ENCODE measurements at regions not wholly inside any gene's neighbourhood (a gene's known extent, or its start where the extent isn't known, plus 50 kb on each side); places are given as distances from the start of the nearest gene placed in this dataset.

DNA sequence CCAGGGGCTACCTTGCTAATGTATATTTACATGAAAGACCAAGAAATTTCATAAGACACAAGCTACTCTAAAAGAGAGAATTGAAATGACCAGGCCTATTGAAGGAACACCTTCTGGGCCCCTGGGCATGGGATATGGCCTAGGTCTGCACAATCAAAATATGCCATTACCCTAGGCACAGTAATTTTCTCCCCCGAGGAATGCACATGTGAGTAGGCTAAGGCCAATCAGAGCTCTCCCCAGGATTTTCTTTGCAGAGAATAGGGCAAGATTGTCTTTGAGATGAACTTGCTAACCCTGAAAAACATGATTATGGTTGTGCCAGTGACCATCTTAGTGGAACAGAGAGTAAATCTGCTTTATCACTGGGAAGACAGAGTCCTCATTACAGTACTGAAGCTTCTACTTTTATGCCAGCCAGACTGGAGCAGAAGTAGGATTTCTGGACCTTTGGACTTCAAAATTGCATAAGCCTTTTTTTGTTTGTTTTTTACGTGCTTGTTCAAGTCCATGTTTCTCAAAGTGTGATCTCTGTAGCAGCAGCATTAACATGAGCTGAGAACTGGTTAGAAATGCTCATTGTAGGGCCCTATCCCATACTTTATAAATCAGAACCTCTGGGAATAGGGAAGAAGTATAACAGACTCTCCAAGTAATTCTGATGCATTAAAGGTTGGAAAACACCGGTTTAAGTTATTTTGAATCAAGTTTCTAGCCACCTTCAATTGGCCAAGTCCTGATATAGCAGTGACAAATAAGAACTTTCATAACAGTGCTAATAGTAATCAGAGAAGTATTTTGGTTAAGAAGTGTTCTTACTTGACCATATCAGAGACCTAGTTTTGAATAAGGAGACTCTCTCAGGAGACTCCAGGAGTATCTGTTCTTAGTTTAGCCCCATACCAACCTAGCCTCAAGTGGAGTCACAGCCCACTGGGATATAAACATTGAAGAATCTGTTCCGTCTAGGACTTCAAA, 112.9 kb downstream of the LMO3 start (continued):
- no peak for TF ChIP-seq ZNF496 (CRISPR knock-in tag; IDR thresholded peaks at IDR 0.05; ENCODE audit: insufficient replicate concordance)
- 0 out of 2 replicates have a peak, but pooled peaks have one; percentile 29 for TF ChIP-seq ZNF614 (CRISPR knock-in tag; IDR thresholded peaks at IDR 0.05; ENCODE audit: borderline replicate concordance)
- TF ChIP-seq ZFX (CRISPR knock-in tag; IDR thresholded peaks at IDR 0.05; ENCODE audit: low read depth) = no peak
- TF ChIP-seq ZFP90 (CRISPR knock-in tag; IDR thresholded peaks at IDR 0.05; ENCODE audit: borderline replicate concordance) = no peak
- TF ChIP-seq SIX4 (CRISPR knock-in tag; IDR thresholded peaks at IDR 0.05) = no peak
- TF ChIP-seq SOX13 (IDR thresholded peaks at IDR 0.05) = no peak
- peak in 1 of 2 experiments; percentile 45; a peak in 1 of 4 replicates for TF ChIP-seq SOX13 (CRISPR knock-in tag; conservative IDR thresholded peaks at IDR 0.05 in 1 of 2, IDR thresholded peaks at IDR 0.05 in 1 of 2)
- TF ChIP-seq, protein P1, sequence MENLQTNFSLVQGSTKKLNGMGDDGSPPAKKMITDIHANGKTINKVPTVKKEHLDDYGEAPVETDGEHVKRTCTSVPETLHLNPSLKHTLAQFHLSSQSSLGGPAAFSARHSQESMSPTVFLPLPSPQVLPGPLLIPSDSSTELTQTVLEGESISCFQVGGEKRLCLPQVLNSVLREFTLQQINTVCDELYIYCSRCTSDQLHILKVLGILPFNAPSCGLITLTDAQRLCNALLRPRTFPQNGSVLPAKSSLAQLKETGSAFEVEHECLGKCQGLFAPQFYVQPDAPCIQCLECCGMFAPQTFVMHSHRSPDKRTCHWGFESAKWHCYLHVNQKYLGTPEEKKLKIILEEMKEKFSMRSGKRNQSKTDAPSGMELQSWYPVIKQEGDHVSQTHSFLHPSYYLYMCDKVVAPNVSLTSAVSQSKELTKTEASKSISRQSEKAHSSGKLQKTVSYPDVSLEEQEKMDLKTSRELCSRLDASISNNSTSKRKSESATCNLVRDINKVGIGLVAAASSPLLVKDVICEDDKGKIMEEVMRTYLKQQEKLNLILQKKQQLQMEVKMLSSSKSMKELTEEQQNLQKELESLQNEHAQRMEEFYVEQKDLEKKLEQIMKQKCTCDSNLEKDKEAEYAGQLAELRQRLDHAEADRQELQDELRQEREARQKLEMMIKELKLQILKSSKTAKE (CRISPR knock-in tag; IDR thresholded peaks at IDR 0.05; ENCODE audit: borderline replicate concordance) = no peak
- no peak for TF ChIP-seq SOX6 (IDR thresholded peaks at IDR 0.05)
- peak; percentile 37; the same call in 1 of the 2 replicates for TF ChIP-seq SOX6 (CRISPR knock-in tag; IDR thresholded peaks at IDR 0.05)
- TF ChIP-seq, protein P2, sequence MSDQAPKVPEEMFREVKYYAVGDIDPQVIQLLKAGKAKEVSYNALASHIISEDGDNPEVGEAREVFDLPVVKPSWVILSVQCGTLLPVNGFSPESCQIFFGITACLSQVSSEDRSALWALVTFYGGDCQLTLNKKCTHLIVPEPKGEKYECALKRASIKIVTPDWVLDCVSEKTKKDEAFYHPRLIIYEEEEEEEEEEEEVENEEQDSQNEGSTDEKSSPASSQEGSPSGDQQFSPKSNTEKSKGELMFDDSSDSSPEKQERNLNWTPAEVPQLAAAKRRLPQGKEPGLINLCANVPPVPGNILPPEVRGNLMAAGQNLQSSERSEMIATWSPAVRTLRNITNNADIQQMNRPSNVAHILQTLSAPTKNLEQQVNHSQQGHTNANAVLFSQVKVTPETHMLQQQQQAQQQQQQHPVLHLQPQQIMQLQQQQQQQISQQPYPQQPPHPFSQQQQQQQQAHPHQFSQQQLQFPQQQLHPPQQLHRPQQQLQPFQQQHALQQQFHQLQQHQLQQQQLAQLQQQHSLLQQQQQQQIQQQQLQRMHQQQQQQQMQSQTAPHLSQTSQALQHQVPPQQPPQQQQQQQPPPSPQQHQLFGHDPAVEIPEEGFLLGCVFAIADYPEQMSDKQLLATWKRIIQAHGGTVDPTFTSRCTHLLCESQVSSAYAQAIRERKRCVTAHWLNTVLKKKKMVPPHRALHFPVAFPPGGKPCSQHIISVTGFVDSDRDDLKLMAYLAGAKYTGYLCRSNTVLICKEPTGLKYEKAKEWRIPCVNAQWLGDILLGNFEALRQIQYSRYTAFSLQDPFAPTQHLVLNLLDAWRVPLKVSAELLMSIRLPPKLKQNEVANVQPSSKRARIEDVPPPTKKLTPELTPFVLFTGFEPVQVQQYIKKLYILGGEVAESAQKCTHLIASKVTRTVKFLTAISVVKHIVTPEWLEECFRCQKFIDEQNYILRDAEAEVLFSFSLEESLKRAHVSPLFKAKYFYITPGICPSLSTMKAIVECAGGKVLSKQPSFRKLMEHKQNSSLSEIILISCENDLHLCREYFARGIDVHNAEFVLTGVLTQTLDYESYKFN (CRISPR knock-in tag; conservative IDR thresholded peaks at IDR 0.05) = peak; percentile 69
- TF ChIP-seq ZNF556 (CRISPR knock-in tag; IDR thresholded peaks at IDR 0.05; ENCODE audit: borderline replicate concordance) = peak; percentile 66; the same call in 1 of the 2 replicates
- no peak for TF ChIP-seq ZNF44 (CRISPR knock-in tag; IDR thresholded peaks at IDR 0.05)
- no peak for TF ChIP-seq NAIF1 (CRISPR knock-in tag; IDR thresholded peaks at IDR 0.05; ENCODE audit: borderline replicate concordance)
- no peak for TF ChIP-seq SIX1 (CRISPR knock-in tag; IDR thresholded peaks at IDR 0.05; ENCODE audit: borderline replicate concordance)
- TF ChIP-seq, protein P3, sequence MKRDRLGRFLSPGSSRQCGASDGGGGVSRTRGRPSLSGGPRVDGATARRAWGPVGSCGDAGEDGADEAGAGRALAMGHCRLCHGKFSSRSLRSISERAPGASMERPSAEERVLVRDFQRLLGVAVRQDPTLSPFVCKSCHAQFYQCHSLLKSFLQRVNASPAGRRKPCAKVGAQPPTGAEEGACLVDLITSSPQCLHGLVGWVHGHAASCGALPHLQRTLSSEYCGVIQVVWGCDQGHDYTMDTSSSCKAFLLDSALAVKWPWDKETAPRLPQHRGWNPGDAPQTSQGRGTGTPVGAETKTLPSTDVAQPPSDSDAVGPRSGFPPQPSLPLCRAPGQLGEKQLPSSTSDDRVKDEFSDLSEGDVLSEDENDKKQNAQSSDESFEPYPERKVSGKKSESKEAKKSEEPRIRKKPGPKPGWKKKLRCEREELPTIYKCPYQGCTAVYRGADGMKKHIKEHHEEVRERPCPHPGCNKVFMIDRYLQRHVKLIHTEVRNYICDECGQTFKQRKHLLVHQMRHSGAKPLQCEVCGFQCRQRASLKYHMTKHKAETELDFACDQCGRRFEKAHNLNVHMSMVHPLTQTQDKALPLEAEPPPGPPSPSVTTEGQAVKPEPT (CRISPR knock-in tag; IDR thresholded peaks at IDR 0.05; ENCODE audit: low read depth) = no peak
- TF ChIP-seq, protein P4, sequence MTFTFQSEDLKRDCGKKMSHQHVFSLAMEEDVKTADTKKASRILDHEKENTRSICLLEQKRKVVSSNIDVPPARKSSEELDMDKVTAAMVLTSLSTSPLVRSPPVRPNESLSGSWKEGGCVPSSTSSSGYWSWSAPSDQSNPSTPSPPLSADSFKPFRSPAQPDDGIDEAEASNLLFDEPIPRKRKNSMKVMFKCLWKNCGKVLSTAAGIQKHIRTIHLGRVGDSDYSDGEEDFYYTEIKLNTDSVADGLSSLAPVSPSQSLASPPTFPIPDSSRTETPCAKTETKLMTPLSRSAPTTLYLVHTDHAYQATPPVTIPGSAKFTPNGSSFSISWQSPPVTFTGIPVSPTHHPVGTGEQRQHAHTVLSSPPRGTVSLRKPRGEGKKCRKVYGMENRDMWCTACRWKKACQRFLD (CRISPR knock-in tag; IDR thresholded peaks at IDR 0.05; ENCODE audit: borderline replicate concordance) = no peak
- no peak for TF ChIP-seq ZBTB38 (CRISPR knock-in tag; IDR thresholded peaks at IDR 0.05)
- no peak for TF ChIP-seq ZNF205 (CRISPR knock-in tag; IDR thresholded peaks at IDR 0.05)

All from HepG2 (cell line).